ENCODE measurements at regions not wholly inside any gene's neighbourhood (a gene's known extent, or its start where the extent isn't known, plus 50 kb on each side); places are given as distances from the start of the nearest gene placed in this dataset.

DNA sequence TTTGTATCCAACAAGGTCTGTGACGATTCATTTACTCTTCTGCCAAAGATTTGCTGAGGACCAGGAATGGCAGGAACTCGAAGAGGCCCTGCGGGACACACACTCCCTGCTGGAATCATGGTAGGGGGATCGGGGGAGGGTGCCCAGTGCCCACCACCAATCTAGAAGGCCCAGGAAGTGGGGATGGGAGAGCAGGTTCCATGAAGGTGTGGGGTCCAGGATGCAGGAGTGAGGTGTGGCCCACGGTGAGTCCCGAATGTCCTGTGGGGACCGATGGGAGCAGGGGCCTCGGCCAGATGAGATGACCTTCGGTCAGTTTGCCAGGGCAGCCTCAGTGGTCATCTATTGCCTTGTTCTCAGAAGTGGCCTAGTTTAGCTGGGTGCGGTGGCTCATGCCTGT, 492.7 kb downstream of the BRD1 start:
- no peak for DNase-seq
- Histone ChIP-seq H3K27me3 (replicated peaks; ENCODE audit: control insufficient read depth, insufficient read depth, low read length, poor library complexity, severe bottlenecking) (no peaks in the 10 kb centered on the region), H3K36me3 (ENCODE audit: control insufficient read depth, insufficient read depth, low read length) (no peaks in the 10 kb centered on the region), H3K9me3 (ENCODE audit: control insufficient read depth, low read length) (no peaks in the 10 kb centered on the region), H3K4me1 (ENCODE audit: control insufficient read depth, insufficient read depth, low read length, poor library complexity, severe bottlenecking) (no peaks in the 10 kb centered on the region), H3K27ac (ENCODE audit: insufficient read depth, low read length, poor library complexity, severe bottlenecking) (no peak overlapping the region), H3K4me3 (ENCODE audit: insufficient read depth, low read depth, low read length, poor library complexity, severe bottlenecking) (no peak overlapping the region)

DNA sequence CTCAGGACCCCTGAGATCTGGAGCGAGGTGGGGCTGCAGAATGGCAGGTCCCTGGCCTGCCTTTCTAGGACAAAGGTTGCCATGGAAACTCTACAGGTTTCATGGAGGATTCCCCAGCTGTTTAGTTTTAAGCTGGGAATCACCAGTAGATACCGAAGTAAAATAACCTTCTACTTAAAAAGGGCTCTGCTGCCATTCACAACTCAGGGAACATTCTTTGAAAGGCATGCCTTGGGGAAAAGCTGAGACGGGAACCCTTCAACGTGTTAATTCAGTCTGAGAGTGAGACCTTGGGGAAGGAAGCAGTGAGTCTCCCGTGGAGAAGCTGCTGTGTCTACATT, 493.3 kb downstream of the BRD1 start:
- no peaks in the 10 kb centered on the region for H3K36me3 ChIP-seq (ENCODE audit: control insufficient read depth, insufficient read depth, low read length)
- no peaks in the 10 kb centered on the region for H3K4me1 ChIP-seq (ENCODE audit: control insufficient read depth, insufficient read depth, low read length, poor library complexity, severe bottlenecking)
- H3K9me3 ChIP-seq (ENCODE audit: control insufficient read depth, low read length) = no peaks in the 10 kb centered on the region
- H3K27me3 ChIP-seq (replicated peaks; ENCODE audit: control insufficient read depth, insufficient read depth, low read length, poor library complexity, severe bottlenecking) = no peaks in the 10 kb centered on the region
- no peak overlapping the region for H3K27ac ChIP-seq (ENCODE audit: insufficient read depth, low read length, poor library complexity, severe bottlenecking)
- DNase-seq = no peak
- no peak overlapping the region for H3K4me3 ChIP-seq (ENCODE audit: insufficient read depth, low read depth, low read length, poor library complexity, severe bottlenecking)

GRCh38 chr22:49333206-49333605, 494.5 kb downstream of the BRD1 start:
- no peak for DNase-seq
- H3K9me3 ChIP-seq (ENCODE audit: control insufficient read depth, low read length) = no peaks in the 10 kb centered on the region
- no peaks in the 10 kb centered on the region for H3K36me3 ChIP-seq (ENCODE audit: control insufficient read depth, insufficient read depth, low read length)
- H3K4me1 ChIP-seq (ENCODE audit: control insufficient read depth, insufficient read depth, low read length, poor library complexity, severe bottlenecking) = no peaks in the 10 kb centered on the region
- no peaks in the 10 kb centered on the region for H3K27me3 ChIP-seq (replicated peaks; ENCODE audit: control insufficient read depth, insufficient read depth, low read length, poor library complexity, severe bottlenecking)
- no peak overlapping the region for H3K27ac ChIP-seq (ENCODE audit: insufficient read depth, low read length, poor library complexity, severe bottlenecking)
- no peak overlapping the region for H3K4me3 ChIP-seq (ENCODE audit: insufficient read depth, low read depth, low read length, poor library complexity, severe bottlenecking)

- H3K36me3 ChIP-seq (ENCODE audit: control insufficient read depth, insufficient read depth, low read length) = no peaks in the 10 kb centered on the region
- H3K4me1 ChIP-seq (ENCODE audit: control insufficient read depth, insufficient read depth, low read length, poor library complexity, severe bottlenecking) = no peaks in the 10 kb centered on the region
- no peak overlapping the region for H3K27ac ChIP-seq (ENCODE audit: insufficient read depth, low read length, poor library complexity, severe bottlenecking)
- H3K27me3 ChIP-seq (replicated peaks; ENCODE audit: control insufficient read depth, insufficient read depth, low read length, poor library complexity, severe bottlenecking) = no peaks in the 10 kb centered on the region
- no peaks in the 10 kb centered on the region for H3K9me3 ChIP-seq (ENCODE audit: control insufficient read depth, low read length)
- no peak overlapping the region for H3K4me3 ChIP-seq (ENCODE audit: insufficient read depth, low read depth, low read length, poor library complexity, severe bottlenecking)
- no peak for DNase-seq
Measured at GRCh38 chr22:49332691-49333090, 495.0 kb downstream of the BRD1 start.

DNA sequence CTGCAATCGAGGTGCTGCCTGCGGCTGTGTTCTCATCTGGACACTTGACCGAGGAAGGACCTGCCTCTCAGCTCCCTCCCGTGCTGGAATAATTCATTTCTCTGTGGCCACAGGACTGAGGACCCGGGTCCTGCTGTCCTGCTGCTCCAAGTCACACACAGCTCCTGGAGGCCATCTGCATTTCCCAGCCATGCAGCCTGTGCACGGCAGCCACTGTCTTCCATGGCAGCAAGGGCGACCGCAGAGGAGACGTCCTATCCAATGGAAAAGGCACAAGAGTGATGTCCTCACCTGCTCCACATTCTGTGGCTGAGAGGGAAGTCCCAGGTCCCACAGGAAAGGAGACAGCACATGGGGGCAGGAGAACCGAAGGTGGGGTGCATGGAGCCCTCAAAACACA, 495.8 kb downstream of the BRD1 start:
- Histone ChIP-seq H3K27ac (ENCODE audit: insufficient read depth, low read length, poor library complexity, severe bottlenecking) (no peak overlapping the region), H3K27me3 (replicated peaks; ENCODE audit: control insufficient read depth, insufficient read depth, low read length, poor library complexity, severe bottlenecking) (no peaks in the 10 kb centered on the region), H3K4me1 (ENCODE audit: control insufficient read depth, insufficient read depth, low read length, poor library complexity, severe bottlenecking) (no peaks in the 10 kb centered on the region), H3K4me3 (ENCODE audit: insufficient read depth, low read depth, low read length, poor library complexity, severe bottlenecking) (no peak overlapping the region), H3K36me3 (ENCODE audit: control insufficient read depth, insufficient read depth, low read length) (no peaks in the 10 kb centered on the region), H3K9me3 (ENCODE audit: control insufficient read depth, low read length) (no peaks in the 10 kb centered on the region)
- DNase-seq = no peak

- H3K4me1 ChIP-seq (ENCODE audit: control insufficient read depth, insufficient read depth, low read length, poor library complexity, severe bottlenecking) = no peaks in the 10 kb centered on the region
- DNase-seq = no peak
- H3K9me3 ChIP-seq (ENCODE audit: control insufficient read depth, low read length) = no peaks in the 10 kb centered on the region
- no peaks in the 10 kb centered on the region for H3K36me3 ChIP-seq (ENCODE audit: control insufficient read depth, insufficient read depth, low read length)
- H3K4me3 ChIP-seq (ENCODE audit: insufficient read depth, low read depth, low read length, poor library complexity, severe bottlenecking) = no peak overlapping the region
- H3K27me3 ChIP-seq (replicated peaks; ENCODE audit: control insufficient read depth, insufficient read depth, low read length, poor library complexity, severe bottlenecking) = no peaks in the 10 kb centered on the region
- H3K27ac ChIP-seq (ENCODE audit: insufficient read depth, low read length, poor library complexity, severe bottlenecking) = no peak overlapping the region
Measured at GRCh38 chr22:49331223-49331815, 496.4 kb downstream of the BRD1 start.

GRCh38 chr22:49330421-49331222, 497.1 kb downstream of the BRD1 start:
- Histone ChIP-seq H3K27me3 (replicated peaks; ENCODE audit: control insufficient read depth, insufficient read depth, low read length, poor library complexity, severe bottlenecking) (no peaks in the 10 kb centered on the region), H3K4me3 (ENCODE audit: insufficient read depth, low read depth, low read length, poor library complexity, severe bottlenecking) (no peak overlapping the region), H3K36me3 (ENCODE audit: control insufficient read depth, insufficient read depth, low read length) (no peaks in the 10 kb centered on the region), H3K4me1 (ENCODE audit: control insufficient read depth, insufficient read depth, low read length, poor library complexity, severe bottlenecking) (no peaks in the 10 kb centered on the region), H3K27ac (ENCODE audit: insufficient read depth, low read length, poor library complexity, severe bottlenecking) (no peak overlapping the region), H3K9me3 (ENCODE audit: control insufficient read depth, low read length) (no peaks in the 10 kb centered on the region)
- no peak for DNase-seq

DNA sequence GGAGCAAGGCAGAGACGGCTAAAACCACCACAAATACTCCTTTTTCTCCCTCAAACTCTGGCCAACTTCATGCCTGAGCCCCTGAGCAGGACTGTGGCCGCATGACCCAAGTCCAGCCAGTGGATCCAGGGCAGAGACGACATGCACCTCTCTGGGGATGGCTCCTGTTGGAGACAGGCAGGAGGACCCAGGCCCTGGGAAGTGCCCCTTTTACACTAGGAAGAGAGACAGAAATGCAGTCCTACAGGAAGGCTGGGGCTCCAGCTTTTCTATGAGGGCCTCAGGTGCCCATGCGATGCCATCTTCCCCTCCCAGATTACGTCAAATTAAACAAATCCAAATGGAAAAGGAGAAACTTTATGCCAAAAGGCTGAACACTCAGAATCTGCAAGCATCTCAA, 498.0 kb downstream of the BRD1 start:
- H3K27ac ChIP-seq (ENCODE audit: insufficient read depth, low read length, poor library complexity, severe bottlenecking) = no peak overlapping the region
- no peaks in the 10 kb centered on the region for H3K36me3 ChIP-seq (ENCODE audit: control insufficient read depth, insufficient read depth, low read length)
- no peaks in the 10 kb centered on the region for H3K27me3 ChIP-seq (replicated peaks; ENCODE audit: control insufficient read depth, insufficient read depth, low read length, poor library complexity, severe bottlenecking)
- H3K4me3 ChIP-seq (ENCODE audit: insufficient read depth, low read depth, low read length, poor library complexity, severe bottlenecking) = no peak overlapping the region
- no peak for DNase-seq
- H3K4me1 ChIP-seq (ENCODE audit: control insufficient read depth, insufficient read depth, low read length, poor library complexity, severe bottlenecking) = no peaks in the 10 kb centered on the region
- H3K9me3 ChIP-seq (ENCODE audit: control insufficient read depth, low read length) = no peaks in the 10 kb centered on the region

DNA sequence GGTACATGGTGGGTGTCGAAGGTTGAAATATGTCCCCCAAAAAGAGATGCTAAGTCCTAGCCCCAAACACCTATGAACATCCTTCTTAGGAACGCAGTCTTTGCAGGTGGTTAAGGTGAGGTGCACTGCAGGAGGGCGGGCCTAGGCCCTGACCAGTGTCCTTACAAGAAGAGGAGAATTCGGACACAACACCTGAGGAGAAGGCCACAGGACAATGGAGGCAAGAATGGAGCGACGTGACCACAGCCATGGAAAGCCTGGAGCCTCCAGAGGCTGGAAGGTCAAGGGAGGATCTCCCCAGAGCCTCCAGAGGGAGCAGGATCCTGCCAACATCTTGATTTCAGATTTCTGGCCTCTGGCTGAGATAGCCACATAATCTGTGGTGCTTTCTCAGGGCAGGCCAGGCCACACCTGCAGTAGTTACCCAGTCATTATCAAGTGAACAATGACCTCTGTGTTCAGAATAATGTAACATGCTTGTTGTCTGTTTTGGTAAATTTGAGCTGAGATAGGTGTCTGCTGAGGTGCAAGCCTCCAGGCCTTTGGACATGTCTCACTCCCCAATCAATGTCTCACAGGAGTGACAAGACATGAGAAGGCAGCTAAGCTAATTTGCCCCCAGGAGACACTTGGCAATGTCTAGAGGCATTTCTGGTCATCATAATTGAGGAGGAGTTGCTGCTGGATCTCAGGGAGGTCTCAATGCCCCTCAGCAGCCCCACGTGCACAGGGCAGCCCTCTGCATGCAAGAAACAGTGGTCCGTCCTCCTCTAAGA, 498.9 kb downstream of the BRD1 start:
- Histone ChIP-seq H3K4me1 (ENCODE audit: control insufficient read depth, insufficient read depth, low read length, poor library complexity, severe bottlenecking) (no peaks in the 10 kb centered on the region), H3K27ac (ENCODE audit: insufficient read depth, low read length, poor library complexity, severe bottlenecking) (no peak overlapping the region), H3K36me3 (ENCODE audit: control insufficient read depth, insufficient read depth, low read length) (no peaks in the 10 kb centered on the region), H3K9me3 (ENCODE audit: control insufficient read depth, low read length) (no peaks in the 10 kb centered on the region), H3K4me3 (ENCODE audit: insufficient read depth, low read depth, low read length, poor library complexity, severe bottlenecking) (no peak overlapping the region), H3K27me3 (replicated peaks; ENCODE audit: control insufficient read depth, insufficient read depth, low read length, poor library complexity, severe bottlenecking) (no peaks in the 10 kb centered on the region)
- no peak for DNase-seq

DNA sequence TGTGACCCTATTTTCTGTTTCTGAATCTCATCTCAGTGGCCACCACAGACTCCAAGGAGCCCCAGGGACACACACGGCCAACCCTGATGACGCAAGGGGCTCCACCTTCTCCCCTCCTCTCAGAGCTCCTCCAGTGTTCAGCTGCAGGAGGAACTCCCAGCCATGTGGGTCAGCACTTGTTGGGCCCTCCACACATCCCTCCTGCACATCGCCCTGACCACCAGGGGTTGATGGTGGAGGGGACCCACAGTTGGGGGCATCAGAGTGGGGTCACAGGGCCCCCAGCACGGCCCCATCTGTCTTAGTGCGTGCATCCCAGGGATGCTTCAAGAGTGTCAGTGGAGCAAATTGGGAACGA, 499.6 kb downstream of the BRD1 start:
- DNase-seq = no peak
- Histone ChIP-seq H3K36me3 (ENCODE audit: control insufficient read depth, insufficient read depth, low read length) (no peaks in the 10 kb centered on the region), H3K4me1 (ENCODE audit: control insufficient read depth, insufficient read depth, low read length, poor library complexity, severe bottlenecking) (no peaks in the 10 kb centered on the region), H3K4me3 (ENCODE audit: insufficient read depth, low read depth, low read length, poor library complexity, severe bottlenecking) (no peak overlapping the region), H3K9me3 (ENCODE audit: control insufficient read depth, low read length) (no peaks in the 10 kb centered on the region), H3K27ac (ENCODE audit: insufficient read depth, low read length, poor library complexity, severe bottlenecking) (no peak overlapping the region), H3K27me3 (replicated peaks; ENCODE audit: control insufficient read depth, insufficient read depth, low read length, poor library complexity, severe bottlenecking) (no peaks in the 10 kb centered on the region)
